Erythroblast (primary cell): ENCODE measurements at regions not wholly inside any gene's neighbourhood (a gene's known extent, or its start where the extent isn't known, plus 50 kb on each side); places are given as distances from the start of the nearest gene placed in this dataset.
"Not testable (repeated sequence)": the region's sequence is repeated elsewhere in the genome, so short reads cannot be mapped to it uniquely, and the experiment has no call there.

Experiments
- DNase-seq, 2 experiments: peaks; one replicate each; lab custom pipeline; 2025; lab: John Stamatoyannopoulos, UW
- GATA1 ChIP-seq: IDR thresholded peaks from 2 replicates; pipeline ENCODE4 v1.6.1; 2011; ENCODE audit warnings: low read depth, mild to moderate bottlenecking, control low read depth, low read length, moderate library complexity
- POLR2A ChIP-seq: IDR thresholded peaks from 2 replicates; pipeline ENCODE4 v1.6.1; 2011; ENCODE audit warnings: mild to moderate bottlenecking, low read length

DNA sequence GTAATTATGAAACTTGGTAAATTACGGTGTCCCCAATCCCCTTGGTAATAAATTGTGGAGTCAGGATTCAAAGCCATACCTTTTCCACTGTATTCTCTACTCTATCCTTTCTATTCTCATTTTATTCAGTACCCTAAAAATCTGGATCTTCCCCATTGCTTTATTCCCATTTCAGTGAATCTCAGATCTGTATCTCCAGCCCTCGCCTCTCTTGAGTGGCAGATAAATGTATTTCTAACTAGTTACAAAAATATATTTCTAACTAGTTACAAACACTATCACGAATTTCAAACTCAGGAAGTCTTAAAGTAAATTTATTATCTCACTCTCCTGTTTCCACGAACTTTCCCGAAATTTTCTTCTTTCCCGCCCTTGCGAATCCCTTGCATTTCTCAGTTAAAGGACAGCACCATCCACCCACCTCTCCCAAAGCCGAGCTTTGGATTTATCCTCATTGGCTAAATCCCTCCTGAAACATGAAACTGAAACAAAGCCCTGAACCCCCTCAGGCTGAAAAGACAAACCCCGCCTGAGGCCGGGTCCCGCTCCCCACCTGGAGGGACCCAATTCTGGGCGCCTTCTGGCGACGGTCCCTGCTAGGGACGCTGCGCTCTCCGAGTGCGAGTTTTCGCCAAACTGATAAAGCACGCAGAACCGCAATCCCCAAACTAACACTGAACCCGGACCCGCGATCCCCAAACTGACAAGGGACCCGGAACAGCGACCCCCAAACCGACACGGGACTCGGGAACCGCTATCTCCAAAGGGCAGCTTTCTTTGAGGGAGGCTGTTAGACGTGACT lies 164.3 kb upstream of the PABPC3 start:
- peak; percentile 27 to 43 for DNase-seq
- TF ChIP-seq GATA1 (no peak), POLR2A (no peak)

GRCh38 chr13:24933106-24934023 lies 162.6 kb upstream of the PABPC3 start:
- peak; percentile 80 to 85 for DNase-seq

- DNase-seq, result peak; percentile 41 to 73
Observed at GRCh38 chr13:24934024-24934385, 161.9 kb upstream of the PABPC3 start.

GRCh38 chr13:24938966-24939365 lies 157.0 kb upstream of the PABPC3 start:
- no peak for DNase-seq
- TF ChIP-seq GATA1, result no peak
- no peak for TF ChIP-seq POLR2A

- DNase-seq, result not testable (repeated sequence)
Observed at GRCh38 chr13:24941023-24941713, 154.8 kb upstream of the PABPC3 start.

GRCh38 chr13:24943136-24943535 lies 152.8 kb upstream of the PABPC3 start:
- TF ChIP-seq GATA1, result no peak
- TF ChIP-seq POLR2A, result no peak
- no peak for DNase-seq

DNA sequence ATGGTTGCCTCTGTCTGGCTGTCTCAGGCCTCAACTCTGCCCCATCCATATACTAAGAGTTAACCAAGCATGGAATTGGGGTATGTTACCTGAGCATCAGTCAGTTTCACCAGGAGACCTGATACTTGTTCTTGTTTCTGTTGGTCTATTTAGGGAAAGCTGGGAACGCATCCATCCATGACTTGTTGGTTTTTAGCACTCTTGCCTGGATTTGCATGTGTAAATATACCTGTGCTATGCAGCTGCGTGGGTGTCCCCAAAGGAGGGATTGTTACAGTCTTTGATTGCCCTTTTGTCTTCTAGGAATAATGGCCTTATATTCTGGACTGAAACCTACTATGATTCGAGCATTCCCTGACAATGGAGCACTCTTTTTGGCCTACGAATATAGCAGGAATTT lies 151.9 kb upstream of the PABPC3 start:
- not testable (repeated sequence) for DNase-seq

- DNase-seq, result not testable (repeated sequence)
Observed at GRCh38 chr13:24948977-24949376, 147.0 kb upstream of the PABPC3 start.

- DNase-seq, result not testable (repeated sequence)
Observed at GRCh38 chr13:24950611-24951010, 145.3 kb upstream of the PABPC3 start.

DNA sequence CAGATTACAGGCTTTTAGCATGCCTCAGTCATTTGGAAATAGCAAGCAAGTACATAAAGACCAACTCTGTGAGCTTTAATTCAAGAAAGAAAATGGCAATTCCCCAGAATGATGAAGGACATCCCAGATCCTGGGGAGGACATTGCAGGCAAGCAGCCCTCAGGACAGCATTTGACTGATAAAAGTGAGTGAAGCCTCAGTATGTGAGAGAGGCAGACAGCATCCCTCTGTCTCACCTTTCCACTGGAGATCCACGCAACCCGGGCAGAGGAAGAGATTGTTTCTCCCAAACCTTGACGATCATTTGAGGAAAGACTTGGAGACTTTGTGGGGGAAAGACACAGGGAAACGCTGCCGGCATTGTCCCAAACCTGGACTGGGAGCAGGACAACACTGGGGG lies 128.0 kb upstream of the PABPC3 start:
- DNase-seq, result not testable (repeated sequence)

DNA sequence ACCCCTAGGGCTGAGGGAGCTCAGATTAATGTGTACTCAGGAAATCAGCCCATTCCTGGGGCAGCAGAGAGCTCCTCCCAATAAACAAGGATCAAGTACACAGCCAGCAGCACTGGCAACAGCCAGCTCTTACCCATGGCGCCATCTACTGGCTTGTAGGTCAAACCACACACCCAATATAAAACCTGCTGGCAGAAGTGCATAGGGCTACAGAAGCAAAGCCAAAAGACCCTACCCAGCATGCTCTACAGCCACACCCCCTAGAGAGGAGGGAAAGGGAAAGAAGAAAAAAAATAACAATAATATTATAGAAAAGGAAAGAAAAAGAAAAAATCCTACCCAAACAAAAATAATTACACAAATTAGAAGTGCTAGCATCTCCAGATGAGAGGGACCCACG lies 127.5 kb upstream of the PABPC3 start:
- DNase-seq, result not testable (repeated sequence)

DNA sequence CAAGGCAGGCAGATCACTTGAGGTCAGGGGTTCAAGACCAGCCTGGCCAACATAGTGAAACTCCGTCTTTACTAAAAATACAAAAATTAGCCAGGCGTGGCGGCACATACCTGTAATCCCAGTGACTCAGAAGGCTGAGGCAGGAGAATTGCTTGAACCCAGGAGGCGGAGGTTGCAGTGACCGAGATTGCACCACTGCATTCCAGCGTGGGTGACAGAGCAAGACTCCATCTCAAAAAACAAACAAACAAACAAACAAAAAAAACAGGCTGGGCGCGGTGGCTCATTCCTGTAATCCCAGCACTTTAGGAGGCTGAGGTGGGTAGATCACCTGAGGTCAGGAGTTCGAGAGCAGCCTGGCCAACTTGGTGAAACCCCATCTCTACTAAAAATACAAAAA lies 122.8 kb upstream of the PABPC3 start:
- DNase-seq, result not testable (repeated sequence)

DNA sequence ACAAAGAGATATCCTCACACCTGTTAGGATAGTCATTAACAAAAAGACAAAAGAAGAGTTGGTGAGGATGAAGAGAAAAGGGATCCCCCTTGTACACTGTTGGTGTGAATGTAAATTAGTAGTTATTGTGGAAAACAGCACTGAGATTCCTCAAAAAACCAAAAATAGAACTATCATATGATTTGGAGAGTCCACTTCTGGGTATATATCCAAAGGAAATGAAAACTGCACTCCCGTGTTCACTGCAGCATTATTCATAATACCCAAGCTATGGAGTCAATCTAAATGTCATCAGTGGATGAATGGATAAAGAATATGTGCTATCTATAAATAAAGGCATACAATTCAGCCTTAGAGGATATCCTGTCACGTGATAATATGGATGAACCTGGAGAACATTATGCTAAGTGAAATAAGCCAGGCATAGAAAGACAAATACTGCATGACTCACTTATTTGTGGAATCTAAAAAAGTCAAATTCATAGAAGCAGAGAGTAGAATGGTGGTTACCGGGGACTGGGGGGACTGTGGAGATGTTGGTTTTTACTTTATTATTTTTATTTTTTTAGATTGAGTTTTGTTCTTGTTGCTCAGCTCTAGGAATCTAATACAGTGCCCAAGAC lies 114.6 kb upstream of the PABPC3 start:
- not testable (repeated sequence) for DNase-seq

DNA sequence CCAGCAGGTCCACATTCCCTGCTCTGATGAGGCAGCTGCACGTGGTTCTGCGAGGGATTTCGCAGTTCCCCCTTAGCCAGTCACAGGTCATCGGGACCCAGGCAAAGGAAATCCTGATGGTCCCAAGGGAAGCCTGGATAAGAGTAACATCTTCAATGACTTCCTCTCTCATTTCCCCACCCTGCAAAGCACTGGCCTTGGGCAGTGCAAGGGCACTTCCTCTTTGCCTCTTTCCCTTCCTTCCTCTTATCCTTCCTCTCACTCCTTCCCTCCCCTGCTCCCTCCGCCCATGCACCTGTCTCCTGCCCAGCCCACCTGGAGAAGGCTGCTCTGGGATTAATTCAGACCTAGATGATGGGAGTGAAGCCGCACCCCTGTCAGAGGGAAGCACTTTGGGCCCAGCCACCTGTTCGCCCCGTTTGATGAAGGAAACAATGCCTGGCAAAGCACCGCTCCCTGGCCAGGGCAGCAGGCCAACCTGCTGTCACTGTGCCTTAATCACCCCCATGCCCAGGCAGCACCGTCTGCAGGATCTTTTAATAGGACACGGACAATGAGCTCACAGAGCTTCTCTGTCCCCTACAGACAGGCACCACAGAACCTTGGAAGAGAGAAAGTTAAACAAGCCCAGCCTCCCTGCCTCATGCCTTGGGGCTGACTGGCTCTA lies 113.5 kb upstream of the PABPC3 start:
- DNase-seq, result no peak
- TF ChIP-seq POLR2A, result no peak

DNA sequence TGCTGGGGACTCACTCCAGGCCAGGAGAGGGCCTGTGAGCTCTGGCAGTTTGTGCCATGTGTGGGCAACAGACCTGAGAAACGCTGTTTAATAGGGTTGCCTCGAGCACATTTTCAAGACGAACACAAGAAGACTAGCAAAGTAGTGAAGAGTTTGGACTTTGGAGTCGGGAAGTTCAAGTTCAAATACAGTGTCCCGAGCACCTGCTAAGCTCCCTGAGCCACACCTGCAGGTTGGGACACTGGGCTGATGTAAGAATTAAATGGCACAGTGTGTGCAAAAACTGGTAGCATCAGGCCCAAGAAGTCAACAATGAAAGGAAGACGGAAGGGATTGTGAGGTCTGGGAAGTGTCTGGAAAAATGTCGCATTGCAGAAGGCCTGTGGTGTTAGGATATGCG lies 112.8 kb upstream of the PABPC3 start:
- TF ChIP-seq GATA1 (no peak), POLR2A (no peak)
- DNase-seq, result no peak
